ENCODE measurements at regions not wholly inside any gene's neighbourhood (a gene's known extent, or its start where the extent isn't known, plus 50 kb on each side); places are given as distances from the start of the nearest gene placed in this dataset.

DNA sequence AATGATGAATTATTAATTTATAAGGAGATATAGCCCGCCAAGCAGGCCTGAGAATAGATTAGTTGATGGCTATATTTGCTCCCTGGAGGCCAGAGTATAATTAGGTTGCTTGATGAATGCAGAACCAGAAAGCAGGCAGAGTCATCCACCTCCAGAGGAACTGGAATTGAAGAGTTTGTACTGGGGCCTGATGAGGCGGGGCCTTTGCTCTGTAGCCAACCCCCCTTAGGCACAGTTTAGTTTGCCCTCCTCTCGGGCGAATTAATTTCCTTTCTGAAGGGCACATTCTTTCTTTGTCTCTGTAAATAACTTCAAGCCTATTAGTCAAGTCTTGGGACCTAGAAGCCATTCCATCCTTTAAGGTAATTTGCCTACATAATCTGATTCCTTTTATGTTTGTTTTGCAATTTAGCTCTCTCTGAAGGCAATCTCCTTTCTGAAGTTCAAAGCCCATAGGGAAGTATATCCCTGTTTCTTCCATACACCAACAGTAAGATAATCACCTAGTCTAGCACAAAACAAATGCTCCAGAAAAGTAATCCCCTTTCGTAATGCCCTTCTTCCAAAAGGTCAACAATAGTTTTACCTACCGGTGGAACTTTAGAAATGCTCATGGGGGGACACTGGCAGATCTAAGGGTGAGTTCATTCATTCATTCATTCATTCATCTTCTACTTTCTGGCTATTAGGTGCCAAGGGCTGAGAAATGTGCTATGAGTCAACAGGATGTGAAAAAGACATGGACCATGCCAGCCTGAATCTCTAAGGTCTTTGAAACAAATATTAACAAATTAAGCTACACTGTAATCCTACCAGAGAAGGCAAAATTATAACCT, 84.8 kb upstream of the NUDT4 start:
- TF ChIP-seq POLR2AphosphoS5 (IDR thresholded peaks at IDR 0.05; ENCODE audit: borderline replicate concordance, low read depth, low read length): no peak
- TF ChIP-seq EZH2 (IDR thresholded peaks at IDR 0.05): no peak
- no peak for TF ChIP-seq FOXP2 (optimal IDR thresholded peaks at IDR 0.05; ENCODE audit: control extremely low read depth, extremely low read length, insufficient read depth)
